OCI-LY1 (cell line): ENCODE measurements at regions not wholly inside any gene's neighbourhood (a gene's known extent, or its start where the extent isn't known, plus 50 kb on each side); places are given as distances from the start of the nearest gene placed in this dataset.

Experiments
- CTCF ChIP-seq: fragments of 200-600 bp; sonication (generic), shearing (Covaris generic); IDR thresholded peaks from 2 replicates; pipeline ENCODE4 v1.5.1; 2017; ENCODE audit warnings: mild to moderate bottlenecking, antibody characterized with exemption, low read length, moderate library complexity, mixed read lengths
- EZH2 ChIP-seq: fragments of 200-600 bp; sonication (generic), shearing (Covaris generic); IDR thresholded peaks from 2 replicates; pipeline ENCODE4 v1.8.0; 2017; ENCODE audit warnings: borderline replicate concordance, mixed run types, mild to moderate bottlenecking, antibody characterized with exemption, low read length, moderate library complexity, mixed read lengths

GRCh38 chr12:33129500-33129899 lies 232.9 kb upstream of the PKP2 start:
- no peak for TF ChIP-seq CTCF
- TF ChIP-seq EZH2: no peak
